ENCODE measurements at regions not wholly inside any gene's neighbourhood (a gene's known extent, or its start where the extent isn't known, plus 50 kb on each side); places are given as distances from the start of the nearest gene placed in this dataset.
"Not testable (repeated sequence)": the region's sequence is repeated elsewhere in the genome, so short reads cannot be mapped to it uniquely, and the experiment has no call there.

- no peak overlapping the region for H3K9ac ChIP-seq (ENCODE audit: low read length in 2 of 2)
- H3K27ac ChIP-seq (ENCODE audit: low read length): no peak overlapping the region
- no peaks in the 10 kb centered on the region for H3K9me3 ChIP-seq (ENCODE audit: control insufficient read depth in 2 of 2, low read length in 2 of 2)
- H3K4me3 ChIP-seq (ENCODE audit: low read length in 2 of 2): no peak overlapping the region
- H3K4me1 ChIP-seq (ENCODE audit: control insufficient read depth, insufficient read depth, low read length): no peaks in the 10 kb centered on the region
- no peaks in the 10 kb centered on the region for H3K36me3 ChIP-seq (ENCODE audit: control insufficient read depth in 2 of 2, insufficient read depth in 2 of 2, low read length in 2 of 2)
- peaks cover 0 to 2% of the 10 kb centered on the region in 2 donors for H3K27me3 ChIP-seq (ENCODE audit: control insufficient read depth in 1 of 2, insufficient read depth in 2 of 2, low read length in 2 of 2)
Measured at GRCh38 chr11:116051494-116051893, 547.3 kb upstream of the CADM1 start.

DNA sequence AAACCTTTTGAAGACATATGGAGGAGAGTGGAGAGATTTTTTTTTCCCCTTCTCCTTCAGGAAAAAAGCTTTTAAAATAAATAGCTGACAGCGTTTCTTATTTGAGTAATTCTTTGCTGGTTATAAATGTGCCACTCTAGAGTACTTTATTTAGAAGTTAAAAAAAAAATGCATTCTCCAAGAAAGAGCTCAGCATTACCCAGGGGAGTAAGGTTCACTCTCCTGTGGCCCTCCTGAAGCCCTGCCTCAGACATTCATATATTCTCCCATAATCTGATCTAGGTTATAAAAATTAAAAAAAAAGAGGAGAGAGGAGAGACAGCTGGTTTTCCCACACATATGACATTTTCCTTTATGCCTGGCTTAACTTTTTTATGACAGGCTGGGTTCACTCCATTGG, 545.2 kb upstream of the CADM1 start:
- no peak overlapping the region for H3K9ac ChIP-seq (ENCODE audit: low read length in 2 of 2)

DNA sequence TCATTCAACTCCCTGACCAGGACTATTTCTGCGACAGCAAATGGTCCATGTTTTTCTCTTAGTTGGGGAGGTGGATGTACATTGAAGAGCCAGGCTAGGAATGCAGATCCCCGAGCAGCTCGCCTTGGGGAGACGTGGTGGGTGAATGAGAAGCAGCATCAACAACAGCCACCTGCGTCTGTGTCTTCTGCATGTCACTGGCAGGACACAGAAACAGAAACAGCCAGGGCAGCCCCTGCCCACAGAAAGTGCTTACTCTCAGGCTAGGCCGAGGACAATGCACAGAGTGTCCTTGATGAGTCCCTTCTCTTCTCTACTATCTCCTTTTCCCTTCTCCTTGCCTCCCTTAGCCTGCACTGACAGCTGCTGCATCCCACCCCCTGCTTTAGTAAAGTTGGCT, 541.9 kb upstream of the CADM1 start:
- Histone ChIP-seq H3K9me3 (ENCODE audit: control insufficient read depth in 2 of 2, low read length in 2 of 2) (no peaks in the 10 kb centered on the region), H3K4me1 (ENCODE audit: control insufficient read depth, insufficient read depth, low read length) (no peaks in the 10 kb centered on the region), H3K27me3 (ENCODE audit: control insufficient read depth in 1 of 2, insufficient read depth in 2 of 2, low read length in 2 of 2) (no peaks in the 10 kb centered on the region), H3K9ac (ENCODE audit: low read length in 2 of 2) (no peak overlapping the region), H3K36me3 (ENCODE audit: control insufficient read depth in 2 of 2, insufficient read depth in 2 of 2, low read length in 2 of 2) (no peaks in the 10 kb centered on the region), H3K27ac (ENCODE audit: low read length) (no peak overlapping the region), H3K4me3 (ENCODE audit: low read length in 2 of 2) (no peak overlapping the region)

More for the DNA sequence above, 545.2 kb upstream of the CADM1 start:
- Histone ChIP-seq H3K4me1 (ENCODE audit: control insufficient read depth, insufficient read depth, low read length) (no peaks in the 10 kb centered on the region), H3K27me3 (ENCODE audit: control insufficient read depth in 1 of 2, insufficient read depth in 2 of 2, low read length in 2 of 2) (no peaks in the 10 kb centered on the region), H3K4me3 (ENCODE audit: low read length in 2 of 2) (no peak overlapping the region), H3K36me3 (ENCODE audit: control insufficient read depth in 2 of 2, insufficient read depth in 2 of 2, low read length in 2 of 2) (no peaks in the 10 kb centered on the region), H3K9me3 (ENCODE audit: control insufficient read depth in 2 of 2, low read length in 2 of 2) (no peaks in the 10 kb centered on the region), H3K27ac (ENCODE audit: low read length) (no peak overlapping the region)

- Histone ChIP-seq H3K9ac (ENCODE audit: low read length in 2 of 2) (no peak overlapping the region), H3K27me3 (ENCODE audit: control insufficient read depth in 1 of 2, insufficient read depth in 2 of 2, low read length in 2 of 2) (no peaks in the 10 kb centered on the region), H3K4me3 (ENCODE audit: low read length in 2 of 2) (no peak overlapping the region), H3K36me3 (ENCODE audit: control insufficient read depth in 2 of 2, insufficient read depth in 2 of 2, low read length in 2 of 2) (no peaks in the 10 kb centered on the region), H3K4me1 (ENCODE audit: control insufficient read depth, insufficient read depth, low read length) (no peaks in the 10 kb centered on the region), H3K9me3 (ENCODE audit: control insufficient read depth in 2 of 2, low read length in 2 of 2) (no peaks in the 10 kb centered on the region), H3K27ac (ENCODE audit: low read length) (no peak overlapping the region)
Measured at GRCh38 chr11:116044941-116045340, 540.7 kb upstream of the CADM1 start.

DNA sequence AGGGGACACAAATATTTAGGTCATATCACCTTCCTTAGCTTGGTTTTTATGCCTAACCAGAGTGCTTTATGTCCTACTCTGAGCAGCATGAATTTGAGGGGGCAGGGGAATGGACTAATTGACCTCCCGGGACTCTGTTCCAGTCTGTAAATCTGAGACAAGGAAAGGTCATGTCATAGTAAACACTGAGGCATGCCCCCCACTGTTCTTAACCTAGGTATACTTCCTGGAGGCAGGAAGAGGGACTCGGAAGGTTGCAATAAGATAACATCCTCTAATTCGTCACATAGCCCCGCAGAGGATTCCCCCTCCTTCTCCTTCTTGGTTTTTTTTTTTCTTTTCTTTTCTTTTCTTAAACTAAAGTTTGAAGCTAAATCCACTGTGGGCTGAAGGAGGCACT, 540.3 kb upstream of the CADM1 start:
- Histone ChIP-seq H3K27me3 (ENCODE audit: control insufficient read depth in 1 of 2, insufficient read depth in 2 of 2, low read length in 2 of 2) (no peaks in the 10 kb centered on the region), H3K9ac (ENCODE audit: low read length in 2 of 2) (no peak overlapping the region), H3K4me1 (ENCODE audit: control insufficient read depth, insufficient read depth, low read length) (no peaks in the 10 kb centered on the region), H3K9me3 (ENCODE audit: control insufficient read depth in 2 of 2, low read length in 2 of 2) (no peaks in the 10 kb centered on the region), H3K4me3 (ENCODE audit: low read length in 2 of 2) (no peak overlapping the region), H3K36me3 (ENCODE audit: control insufficient read depth in 2 of 2, insufficient read depth in 2 of 2, low read length in 2 of 2) (no peaks in the 10 kb centered on the region), H3K27ac (ENCODE audit: low read length) (no peak overlapping the region)

DNA sequence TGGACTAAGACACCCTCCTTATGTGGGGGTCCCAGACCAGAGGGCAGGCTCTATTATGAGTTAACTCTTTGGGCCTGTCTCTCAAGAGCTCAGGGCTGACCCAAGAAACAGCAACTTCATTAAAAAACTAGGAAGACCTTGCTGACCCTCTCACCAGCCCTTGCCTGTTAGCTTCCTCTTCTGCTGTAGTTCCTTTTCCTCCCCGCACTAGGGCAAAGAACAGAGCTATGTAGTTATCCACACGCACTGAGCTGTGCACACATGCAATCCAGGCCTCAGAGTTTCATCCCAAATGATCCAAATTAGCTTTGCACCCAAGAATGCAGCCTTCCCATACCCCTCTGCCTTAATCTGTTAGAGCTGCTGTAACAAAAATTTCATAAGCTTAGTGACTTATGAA, 539.6 kb upstream of the CADM1 start:
- Histone ChIP-seq H3K27ac (ENCODE audit: low read length) (no peak overlapping the region), H3K27me3 (ENCODE audit: control insufficient read depth in 1 of 2, insufficient read depth in 2 of 2, low read length in 2 of 2) (no peaks in the 10 kb centered on the region), H3K9me3 (ENCODE audit: control insufficient read depth in 2 of 2, low read length in 2 of 2) (no peaks in the 10 kb centered on the region), H3K36me3 (ENCODE audit: control insufficient read depth in 2 of 2, insufficient read depth in 2 of 2, low read length in 2 of 2) (no peaks in the 10 kb centered on the region), H3K9ac (ENCODE audit: low read length in 2 of 2) (no peak overlapping the region), H3K4me1 (ENCODE audit: control insufficient read depth, insufficient read depth, low read length) (no peaks in the 10 kb centered on the region), H3K4me3 (ENCODE audit: low read length in 2 of 2) (no peak overlapping the region)

DNA sequence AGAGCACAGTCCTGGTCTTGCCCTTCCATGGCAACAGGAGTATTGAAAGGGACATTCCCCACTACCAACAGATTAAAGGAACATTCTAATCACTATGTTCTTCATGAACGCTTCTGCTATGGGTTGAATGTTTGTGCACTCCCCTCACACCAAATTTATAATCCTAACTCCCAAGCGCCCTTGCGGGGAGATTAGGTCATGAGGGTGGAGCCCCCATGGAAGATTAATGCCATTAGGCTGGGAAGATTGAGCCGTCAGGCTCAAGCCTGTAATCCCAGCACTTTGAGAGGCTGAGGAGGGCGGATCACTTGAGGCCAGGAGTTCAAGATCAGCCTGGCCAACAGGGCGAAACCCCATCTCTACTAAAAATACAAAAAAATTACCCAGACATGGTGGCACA, 538.8 kb upstream of the CADM1 start:
- not testable (repeated sequence) for H3K9ac ChIP-seq (ENCODE audit: low read length in 2 of 2); H3K4me3 ChIP-seq (ENCODE audit: low read length in 2 of 2); H3K36me3 ChIP-seq (ENCODE audit: control insufficient read depth in 2 of 2, insufficient read depth in 2 of 2, low read length in 2 of 2); H3K4me1 ChIP-seq (ENCODE audit: control insufficient read depth, insufficient read depth, low read length); H3K9me3 ChIP-seq (ENCODE audit: control insufficient read depth in 2 of 2, low read length in 2 of 2); H3K27me3 ChIP-seq (ENCODE audit: control insufficient read depth in 1 of 2, insufficient read depth in 2 of 2, low read length in 2 of 2); H3K27ac ChIP-seq (ENCODE audit: low read length)

GRCh38 chr11:116042146-116042545, 537.9 kb upstream of the CADM1 start:
- no peaks in the 10 kb centered on the region for H3K27me3 ChIP-seq (ENCODE audit: control insufficient read depth in 1 of 2, insufficient read depth in 2 of 2, low read length in 2 of 2)
- no peak overlapping the region for H3K27ac ChIP-seq (ENCODE audit: low read length)
- no peaks in the 10 kb centered on the region for H3K9me3 ChIP-seq (ENCODE audit: control insufficient read depth in 2 of 2, low read length in 2 of 2)
- H3K9ac ChIP-seq (ENCODE audit: low read length in 2 of 2): no peak overlapping the region
- H3K4me3 ChIP-seq (ENCODE audit: low read length in 2 of 2): no peak overlapping the region
- no peaks in the 10 kb centered on the region for H3K36me3 ChIP-seq (ENCODE audit: control insufficient read depth in 2 of 2, insufficient read depth in 2 of 2, low read length in 2 of 2)
- no peaks in the 10 kb centered on the region for H3K4me1 ChIP-seq (ENCODE audit: control insufficient read depth, insufficient read depth, low read length)

- no peaks in the 10 kb centered on the region for H3K4me1 ChIP-seq (ENCODE audit: control insufficient read depth, insufficient read depth, low read length)
- H3K27ac ChIP-seq (ENCODE audit: low read length): no peak overlapping the region
- no peaks in the 10 kb centered on the region for H3K9me3 ChIP-seq (ENCODE audit: control insufficient read depth in 2 of 2, low read length in 2 of 2)
- H3K27me3 ChIP-seq (ENCODE audit: control insufficient read depth in 1 of 2, insufficient read depth in 2 of 2, low read length in 2 of 2): no peaks in the 10 kb centered on the region
- no peaks in the 10 kb centered on the region for H3K36me3 ChIP-seq (ENCODE audit: control insufficient read depth in 2 of 2, insufficient read depth in 2 of 2, low read length in 2 of 2)
- H3K4me3 ChIP-seq (ENCODE audit: low read length in 2 of 2): no peak overlapping the region
- H3K9ac ChIP-seq (ENCODE audit: low read length in 2 of 2): no peak overlapping the region
Measured at GRCh38 chr11:116037861-116038260, 533.6 kb upstream of the CADM1 start.

GRCh38 chr11:116035977-116036376, 531.8 kb upstream of the CADM1 start:
- Histone ChIP-seq H3K27me3 (ENCODE audit: control insufficient read depth in 1 of 2, insufficient read depth in 2 of 2, low read length in 2 of 2) (no peaks in the 10 kb centered on the region), H3K4me1 (ENCODE audit: control insufficient read depth, insufficient read depth, low read length) (no peaks in the 10 kb centered on the region), H3K36me3 (ENCODE audit: control insufficient read depth in 2 of 2, insufficient read depth in 2 of 2, low read length in 2 of 2) (no peaks in the 10 kb centered on the region), H3K9me3 (ENCODE audit: control insufficient read depth in 2 of 2, low read length in 2 of 2) (no peaks in the 10 kb centered on the region), H3K27ac (ENCODE audit: low read length) (no peak overlapping the region), H3K4me3 (ENCODE audit: low read length in 2 of 2) (no peak overlapping the region), H3K9ac (ENCODE audit: low read length in 2 of 2) (no peak overlapping the region)

DNA sequence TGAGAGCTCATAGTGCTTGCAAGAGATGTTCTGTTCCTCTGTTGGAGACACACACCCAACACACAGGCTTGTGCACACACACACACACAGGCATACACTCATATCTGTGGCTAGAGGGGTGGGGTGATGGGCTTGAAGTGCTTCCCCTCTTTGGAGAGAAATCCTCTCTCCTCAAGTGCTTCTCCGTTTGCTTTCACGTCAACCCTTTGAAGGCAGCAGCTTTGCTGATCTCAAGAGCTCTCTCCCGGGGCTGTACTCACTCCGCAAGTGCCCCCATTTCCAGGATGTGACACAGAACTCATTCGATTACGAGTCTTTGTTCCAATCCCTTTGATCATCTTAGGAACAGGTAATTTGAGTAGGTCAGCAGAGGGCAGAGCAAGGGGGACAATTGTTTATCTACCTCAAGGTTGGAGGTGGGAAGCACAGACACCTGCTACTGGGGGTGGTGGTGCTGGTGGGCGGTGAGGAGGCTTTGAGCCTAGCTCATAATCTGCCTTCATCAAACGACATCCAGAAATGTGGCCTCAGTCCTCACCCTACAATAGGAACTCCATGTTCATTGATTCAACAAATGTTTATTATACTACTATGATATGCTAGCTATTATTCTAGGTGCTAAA, 529.8 kb upstream of the CADM1 start:
- no peaks in the 10 kb centered on the region for H3K4me1 ChIP-seq (ENCODE audit: control insufficient read depth, insufficient read depth, low read length)
- no peaks in the 10 kb centered on the region for H3K36me3 ChIP-seq (ENCODE audit: control insufficient read depth in 2 of 2, insufficient read depth in 2 of 2, low read length in 2 of 2)
- H3K9me3 ChIP-seq (ENCODE audit: control insufficient read depth in 2 of 2, low read length in 2 of 2): no peaks in the 10 kb centered on the region
- H3K9ac ChIP-seq (ENCODE audit: low read length in 2 of 2): no peak overlapping the region
- no peak overlapping the region for H3K27ac ChIP-seq (ENCODE audit: low read length)
- no peaks in the 10 kb centered on the region for H3K27me3 ChIP-seq (ENCODE audit: control insufficient read depth in 1 of 2, insufficient read depth in 2 of 2, low read length in 2 of 2)
- H3K4me3 ChIP-seq (ENCODE audit: low read length in 2 of 2): no peak overlapping the region

Data from stomach smooth muscle (tissue), 2 donors.